Ascending aorta (tissue), 2 donors: ENCODE measurements at regions not wholly inside any gene's neighbourhood (a gene's known extent, or its start where the extent isn't known, plus 50 kb on each side); places are given as distances from the start of the nearest gene placed in this dataset.

Experiments used
- DNase-seq, 2 donors: peaks; one replicate each; pipeline ENCODE4 v3.0.0-alpha.2; 2019; ENCODE audit warnings: low spot score in 2 of 2
- H3K27ac ChIP-seq, 2 donors: fragments of 200-600 bp; sonication (generic); one replicate each; pipeline ENCODE4 v1.5.1; 2016 to 2017; ENCODE audit warnings: mild to moderate bottlenecking in 1 of 2
- H3K27me3 ChIP-seq: fragments of 200-600 bp; sonication (generic); one replicate; pipeline ENCODE4 v1.5.1; 2017
- H3K36me3 ChIP-seq, 2 donors: fragments of 200-600 bp; sonication (generic); one replicate each; pipeline ENCODE4 v1.5.1; 2016
- H3K4me1 ChIP-seq, 2 donors: fragments of 200-600 bp; sonication (generic); one replicate each; pipeline ENCODE4 v1.5.1; 2016 to 2017; ENCODE audit warnings: mild to moderate bottlenecking in 1 of 2
- H3K4me3 ChIP-seq, 2 donors: fragments of 200-600 bp; sonication (generic); one replicate each; pipeline ENCODE4 v1.5.1; 2016 to 2017; ENCODE audit warnings: mild to moderate bottlenecking in 1 of 2
- H3K9me3 ChIP-seq, 2 donors: fragments of 200-600 bp; sonication (generic); one replicate each; pipeline ENCODE4 v1.5.1; 2016
- CTCF ChIP-seq, 3 experiments: fragments of 200-600 bp in 2 of 3; fragments of 450-650 bp in 1 of 3; sonication (generic) in 2 of 3; IDR thresholded peaks; one replicate each; pipeline ENCODE4 v1.5.1; 2016 to 2019; ENCODE audit warnings: antibody characterized with exemption in 3 of 3, mild to moderate bottlenecking in 1 of 3, moderate library complexity in 1 of 3
- intact Hi-C: fragments of 100-400 bp; cut with DNase I; formaldehyde crosslinking; loops from one replicate; pipeline ENCODE4 v1.15.1; 2023

- TF ChIP-seq CTCF (IDR thresholded peaks at IDR 0.05): no peak
- no peaks in the 10 kb centered on the region for H3K4me1 ChIP-seq
- no peak overlapping the region for H3K4me3 ChIP-seq
- no peak overlapping the region for H3K27ac ChIP-seq
- no peaks in the 10 kb centered on the region for H3K9me3 ChIP-seq
- intact Hi-C loops: no loop called here
- H3K36me3 ChIP-seq: no peaks in the 10 kb centered on the region
- DNase-seq: no peak
- no peaks in the 10 kb centered on the region for H3K27me3 ChIP-seq
Observed at GRCh38 chr7:121456785-121457359, 60.8 kb upstream of the FAM3C start.

GRCh38 chr7:121456015-121456414, 59.9 kb upstream of the FAM3C start:
- intact Hi-C loops: no loop called here
- Histone ChIP-seq H3K36me3 (no peaks in the 10 kb centered on the region), H3K4me1 (no peaks in the 10 kb centered on the region), H3K4me3 (no peak overlapping the region), H3K27ac (no peak overlapping the region), H3K27me3 (no peaks in the 10 kb centered on the region), H3K9me3 (no peaks in the 10 kb centered on the region)
- DNase-seq: no peak
- TF ChIP-seq CTCF (IDR thresholded peaks at IDR 0.05): no peak

DNA sequence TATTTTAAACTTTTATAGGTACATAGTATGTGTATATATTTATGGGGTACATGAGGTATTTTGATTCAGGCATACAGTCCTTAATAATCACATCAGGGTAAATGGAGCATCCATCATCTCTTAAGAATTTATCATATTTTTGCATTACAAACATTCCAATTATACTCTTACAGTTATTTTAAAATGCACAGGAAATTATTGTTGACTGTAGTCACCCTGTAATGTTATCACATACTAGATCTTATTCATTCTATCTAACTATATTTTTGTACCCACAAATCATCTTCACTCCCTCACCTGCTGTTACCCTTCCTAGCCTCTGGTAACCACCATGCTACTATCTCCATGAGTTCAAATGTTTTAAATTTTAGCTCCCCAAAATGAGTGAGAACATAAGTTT, 56.3 kb upstream of the FAM3C start:
- no peak for TF ChIP-seq CTCF (IDR thresholded peaks at IDR 0.05)
- Histone ChIP-seq H3K4me1 (no peaks in the 10 kb centered on the region), H3K27me3 (no peaks in the 10 kb centered on the region), H3K9me3 (no peaks in the 10 kb centered on the region), H3K4me3 (no peak overlapping the region), H3K36me3 (no peaks in the 10 kb centered on the region), H3K27ac (no peak overlapping the region)
- no peak for DNase-seq
- intact Hi-C loops: no loop called here

DNA sequence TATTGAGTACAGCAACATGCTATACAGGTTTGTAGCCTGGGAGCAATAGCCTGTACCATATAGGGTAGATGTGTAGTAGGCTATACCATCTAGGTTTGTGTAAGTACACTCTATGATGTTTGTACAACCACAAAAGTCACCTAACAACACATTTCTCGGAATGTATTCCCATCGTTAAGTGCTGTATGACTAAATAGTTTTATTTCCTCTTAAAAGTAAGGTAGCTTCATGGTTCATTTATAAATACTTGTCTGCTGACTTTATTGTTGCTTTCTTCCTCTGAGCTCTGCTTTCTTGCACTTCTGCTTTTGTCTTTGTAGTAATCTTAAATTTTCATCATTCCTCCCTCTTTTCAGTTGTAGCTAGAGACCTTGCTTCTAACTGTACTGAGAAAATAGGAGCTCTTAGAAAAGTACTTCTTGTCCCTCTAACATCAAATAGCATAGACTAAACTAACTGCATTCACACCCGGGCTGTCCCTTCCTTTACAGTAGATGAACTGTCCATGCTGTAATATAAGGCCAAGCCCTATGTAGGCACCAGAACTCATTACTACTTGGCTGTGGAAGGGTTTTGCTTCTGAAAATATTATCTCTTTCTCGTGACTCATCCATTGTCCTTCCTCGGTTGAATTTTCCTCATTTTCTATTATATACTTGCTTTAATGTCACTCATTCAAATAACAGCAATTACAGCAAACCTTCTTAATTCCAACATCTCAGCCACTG, 55.4 kb upstream of the FAM3C start:
- H3K27ac ChIP-seq: no peak overlapping the region
- no peak for DNase-seq
- no peaks in the 10 kb centered on the region for H3K9me3 ChIP-seq
- intact Hi-C loops: no loop called here
- no peaks in the 10 kb centered on the region for H3K36me3 ChIP-seq
- no peaks in the 10 kb centered on the region for H3K27me3 ChIP-seq
- no peak overlapping the region for H3K4me3 ChIP-seq
- H3K4me1 ChIP-seq: no peaks in the 10 kb centered on the region
- TF ChIP-seq CTCF (IDR thresholded peaks at IDR 0.05): no peak

DNA sequence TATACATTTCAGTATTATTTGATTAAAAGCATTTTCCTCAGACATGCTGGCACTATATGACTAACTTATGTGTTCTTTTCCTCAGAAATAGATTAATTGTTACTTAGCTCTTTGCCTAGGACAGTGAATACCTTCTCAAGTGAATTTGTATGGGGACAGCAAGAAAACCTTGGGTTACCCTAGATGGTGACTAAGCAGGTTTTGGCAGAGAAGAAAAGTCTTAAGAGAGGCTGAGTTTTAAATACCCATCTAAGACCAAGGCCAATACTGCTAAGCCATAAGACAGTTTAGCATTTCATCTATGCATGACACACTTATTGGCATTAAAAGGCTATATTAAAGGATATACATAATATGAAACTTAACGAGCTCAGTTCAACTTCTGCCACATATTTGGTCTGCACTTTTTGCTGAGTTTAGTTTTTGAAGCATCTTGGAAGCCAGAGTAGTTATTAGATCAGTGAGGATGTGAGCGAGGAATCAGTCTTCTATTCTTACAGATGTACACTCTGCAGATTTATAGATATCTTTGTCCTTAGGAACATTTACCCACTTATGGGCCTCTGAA, 54.6 kb upstream of the FAM3C start:
- Histone ChIP-seq H3K36me3 (no peaks in the 10 kb centered on the region), H3K27ac (no peak overlapping the region), H3K9me3 (no peaks in the 10 kb centered on the region), H3K4me3 (no peak overlapping the region), H3K4me1 (no peaks in the 10 kb centered on the region), H3K27me3 (no peaks in the 10 kb centered on the region)
- no peak for TF ChIP-seq CTCF (IDR thresholded peaks at IDR 0.05)
- intact Hi-C loops: no loop called here
- DNase-seq: no peak
